Astrocyte of the hippocampus (primary cell): ENCODE measurements at regions not wholly inside any gene's neighbourhood (a gene's known extent, or its start where the extent isn't known, plus 50 kb on each side); places are given as distances from the start of the nearest gene placed in this dataset.

Experiments
- DNase-seq: peaks from one replicate; pipeline ENCODE4 v3.0.0; 2011; ENCODE audit warnings: low read depth, low spot score

DNA sequence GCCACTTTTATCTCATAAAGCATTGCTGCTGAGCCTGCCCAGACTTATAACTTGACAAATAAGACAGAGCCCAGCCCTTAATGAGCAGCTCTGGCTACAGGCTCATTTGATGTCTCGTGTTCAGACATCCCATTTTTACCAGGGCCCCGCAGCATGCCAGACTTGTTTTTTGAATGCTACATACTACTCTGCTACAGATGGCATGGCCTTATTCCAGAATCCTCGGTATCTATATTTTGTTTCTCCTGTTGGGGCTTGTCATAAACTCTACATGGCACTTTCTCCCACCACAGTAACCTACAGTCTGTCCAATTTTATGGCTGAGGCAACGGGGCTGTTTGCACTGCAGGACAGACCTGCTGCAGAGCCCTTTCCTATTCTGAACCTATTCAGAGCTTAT, 179.0 kb upstream of the DDX18 start:
- DNase-seq, result no peak

DNA sequence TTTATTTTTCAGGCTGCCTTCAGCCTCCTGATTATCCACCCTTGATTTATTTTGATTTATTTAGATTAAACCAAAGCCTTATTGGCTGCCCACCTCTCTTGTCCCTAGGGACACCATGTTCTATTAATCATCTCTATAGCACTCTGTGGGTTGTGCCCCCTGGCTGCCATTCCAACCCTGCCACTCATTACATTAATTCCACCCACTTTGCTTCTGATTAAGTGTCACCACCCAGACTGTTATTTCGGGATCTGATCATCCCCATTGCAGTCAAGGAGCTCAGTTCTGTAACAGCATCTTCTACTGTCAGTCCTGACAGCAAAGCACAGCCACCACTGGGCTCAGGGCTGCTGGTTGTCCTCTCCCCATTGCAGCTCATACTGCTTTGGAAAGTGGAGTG, 175.1 kb upstream of the DDX18 start:
- no peak for DNase-seq

DNA sequence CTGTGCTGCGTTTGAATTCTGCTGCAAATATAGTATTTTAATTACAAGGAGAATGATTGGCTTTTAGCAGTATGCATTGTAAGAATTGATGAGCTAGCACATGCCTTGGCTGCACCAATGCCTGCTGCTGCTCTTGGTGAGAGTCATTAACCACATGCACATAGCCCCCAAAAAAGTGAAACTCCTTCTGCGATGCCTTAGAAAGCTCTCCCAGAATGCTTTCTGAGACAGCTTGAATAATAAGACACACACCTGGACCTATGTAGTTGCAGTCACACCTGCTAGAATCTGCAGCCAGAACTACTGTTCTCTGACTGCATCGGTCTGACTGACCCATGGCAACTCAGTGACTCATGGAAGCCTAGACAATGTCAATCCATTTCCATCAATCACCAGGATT, 170.1 kb upstream of the DDX18 start:
- no peak for DNase-seq

DNA sequence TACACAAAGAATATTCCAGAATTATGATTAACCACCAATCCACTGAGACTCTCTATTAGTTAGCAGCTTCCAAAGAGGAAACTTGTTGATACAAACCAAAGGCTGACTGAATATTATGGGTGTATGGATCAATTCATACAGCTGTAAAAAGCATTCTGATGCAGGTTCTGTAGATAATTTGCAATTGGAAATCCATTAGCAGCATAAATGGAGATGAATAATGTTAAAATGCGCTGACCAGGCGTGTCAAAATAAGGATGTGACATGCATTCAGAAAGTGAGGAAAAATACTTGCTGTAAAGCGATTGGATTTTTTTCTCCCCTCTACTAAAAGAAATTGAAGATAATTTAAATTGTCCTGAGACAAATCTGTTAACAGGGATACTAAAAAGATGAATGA, 169.0 kb upstream of the DDX18 start:
- no peak for DNase-seq

DNA sequence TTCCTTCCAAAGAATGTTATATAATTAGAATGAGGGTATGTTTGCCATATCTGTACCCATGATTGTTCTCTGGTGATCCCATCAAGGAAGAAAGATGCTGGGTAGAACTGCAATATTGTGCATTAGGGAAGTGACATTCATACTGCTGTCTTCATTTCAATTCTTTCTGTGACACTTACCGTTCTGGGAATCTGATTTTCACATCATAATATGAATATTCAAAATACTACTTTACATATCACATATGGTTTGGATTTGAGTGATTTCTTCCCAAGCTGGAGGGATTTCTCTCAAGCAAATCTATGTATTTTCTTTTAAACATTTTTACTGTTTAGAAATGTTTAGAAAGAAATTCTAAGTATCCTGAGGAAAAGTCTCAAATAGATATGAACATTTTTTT, 168.4 kb upstream of the DDX18 start:
- no peak for DNase-seq

DNA sequence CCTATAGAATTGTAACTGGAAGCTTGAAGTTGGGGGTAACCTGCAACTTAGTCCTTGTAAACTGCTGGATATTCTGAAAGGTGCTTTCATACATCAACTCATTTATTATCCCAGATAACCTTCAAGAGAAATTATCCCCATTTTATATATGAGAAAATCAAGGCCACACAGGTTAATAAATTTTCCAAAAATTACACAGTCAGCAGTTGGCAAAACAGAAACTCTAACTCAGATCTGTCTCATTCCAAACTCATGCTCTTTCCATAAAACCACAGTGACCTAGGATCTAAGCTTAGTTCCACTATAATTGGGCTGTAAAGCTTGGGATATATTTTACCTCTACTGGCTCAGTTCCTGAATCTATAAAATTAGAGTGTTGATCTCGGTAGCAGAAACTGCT, 167.6 kb upstream of the DDX18 start:
- no peak for DNase-seq

DNA sequence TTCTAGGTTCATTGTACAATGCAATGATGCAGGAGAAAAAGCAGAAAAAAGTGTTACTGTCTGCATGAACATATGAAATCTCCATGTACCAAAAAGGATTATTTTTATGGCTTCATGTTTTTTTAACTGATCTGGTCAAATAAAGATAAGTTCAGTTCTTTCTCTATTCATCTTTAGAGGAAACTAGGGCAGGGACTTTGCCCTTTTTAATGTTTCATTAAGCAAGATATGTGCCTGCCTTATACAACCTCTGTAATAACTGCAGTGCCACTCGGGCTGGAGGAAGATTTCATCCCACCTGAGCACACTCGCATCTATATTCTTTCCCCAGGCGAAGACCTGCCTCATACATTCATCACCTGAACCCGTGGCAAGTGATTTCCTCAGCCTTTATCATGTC, 157.9 kb upstream of the DDX18 start:
- no peak for DNase-seq

GRCh38 chr2:117661619-117662018, 152.9 kb upstream of the DDX18 start:
- no peak for DNase-seq

DNA sequence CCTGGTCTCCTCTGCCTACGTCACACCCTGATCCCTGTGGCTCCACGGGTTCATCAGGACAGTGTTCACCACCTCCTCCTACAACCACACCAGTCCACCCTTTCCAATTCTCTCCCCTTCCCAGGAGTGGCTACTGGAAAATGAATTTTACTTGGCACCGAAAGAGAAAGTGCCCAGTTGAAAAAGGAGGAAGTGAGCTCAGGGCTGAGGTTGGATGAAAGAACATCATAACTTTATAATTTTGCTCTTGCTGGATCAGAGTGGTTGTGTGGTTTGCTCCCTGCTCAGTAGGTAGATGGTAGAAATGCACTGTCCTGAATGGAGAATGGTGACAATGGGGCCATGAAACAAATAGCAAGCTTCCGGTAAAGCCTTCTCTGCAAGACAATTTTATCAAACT, 140.3 kb upstream of the DDX18 start:
- no peak for DNase-seq

DNA sequence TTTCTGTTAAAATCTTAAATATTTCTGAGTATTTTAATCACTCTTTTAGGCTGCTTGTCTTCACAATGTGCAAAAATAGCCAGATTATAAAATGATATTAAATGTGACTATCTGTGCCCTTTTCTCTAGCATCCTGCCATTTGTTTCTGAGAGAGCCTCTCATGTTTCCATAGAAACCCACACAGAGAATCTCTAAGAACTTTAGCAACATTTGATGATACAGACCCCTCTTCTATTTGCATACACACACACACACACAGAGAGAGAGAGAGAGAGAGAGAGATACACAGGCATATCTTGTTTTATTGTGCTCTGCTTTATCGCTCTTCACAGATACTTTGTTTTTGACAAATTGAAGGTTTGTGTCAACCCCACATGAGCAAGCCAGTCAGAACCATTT, 134.5 kb upstream of the DDX18 start:
- DNase-seq, result no peak

DNA sequence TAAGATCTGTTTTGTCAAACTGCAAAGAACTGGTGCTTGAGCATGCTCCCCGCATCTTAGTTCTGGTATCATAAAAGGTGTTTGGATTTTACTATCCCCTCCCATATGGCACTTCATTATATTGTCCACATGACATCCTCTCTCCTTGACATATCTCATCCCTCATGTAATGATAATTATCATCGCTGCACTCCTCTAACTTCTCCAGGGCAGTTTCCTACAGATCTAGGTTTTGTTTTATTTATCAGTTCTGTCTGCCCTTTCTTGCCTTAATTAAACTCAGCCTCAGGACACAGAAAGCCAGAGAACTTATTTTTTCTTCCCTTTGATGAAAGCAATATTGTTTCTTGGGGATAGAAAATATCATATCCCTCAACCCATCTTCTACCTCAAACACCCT, 129.6 kb upstream of the DDX18 start:
- no peak for DNase-seq

DNA sequence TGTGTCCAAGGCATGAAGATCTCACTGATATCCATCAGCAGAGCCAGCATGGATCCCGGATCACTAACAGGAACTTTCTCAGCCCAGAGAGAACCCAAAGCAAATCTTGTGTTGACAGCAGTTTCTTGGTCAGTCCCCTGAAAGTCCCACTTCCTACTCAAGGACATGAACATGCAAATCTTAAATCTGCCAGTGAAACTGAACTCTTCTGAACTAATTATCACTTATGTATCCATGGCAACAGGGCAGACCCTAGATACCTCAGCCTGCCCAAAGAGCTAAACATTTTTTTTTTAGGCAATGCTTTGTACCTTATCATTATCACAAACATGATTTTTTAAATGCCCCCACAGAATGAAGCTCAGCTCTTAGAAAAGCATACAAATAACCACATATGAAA, 127.8 kb upstream of the DDX18 start:
- no peak for DNase-seq

DNA sequence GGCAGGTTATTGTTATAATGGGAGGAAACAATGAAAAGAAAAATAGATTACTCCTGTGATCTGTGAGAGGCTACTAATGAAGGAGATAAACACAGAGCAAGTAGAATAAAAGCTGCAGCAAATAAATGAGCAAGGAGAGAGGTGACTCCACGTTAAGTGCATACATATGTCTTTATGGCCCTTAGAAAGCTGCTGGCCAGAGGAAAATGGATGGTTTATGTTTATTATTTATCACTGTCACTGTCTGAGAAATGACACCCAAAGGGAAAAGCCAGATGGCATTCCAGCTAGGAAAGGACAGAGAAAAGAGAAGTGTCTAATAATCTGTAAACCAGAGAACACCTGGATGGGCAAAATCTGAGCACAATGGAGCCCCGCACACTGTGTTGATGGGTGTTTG, 122.9 kb upstream of the DDX18 start:
- DNase-seq, result no peak

DNA sequence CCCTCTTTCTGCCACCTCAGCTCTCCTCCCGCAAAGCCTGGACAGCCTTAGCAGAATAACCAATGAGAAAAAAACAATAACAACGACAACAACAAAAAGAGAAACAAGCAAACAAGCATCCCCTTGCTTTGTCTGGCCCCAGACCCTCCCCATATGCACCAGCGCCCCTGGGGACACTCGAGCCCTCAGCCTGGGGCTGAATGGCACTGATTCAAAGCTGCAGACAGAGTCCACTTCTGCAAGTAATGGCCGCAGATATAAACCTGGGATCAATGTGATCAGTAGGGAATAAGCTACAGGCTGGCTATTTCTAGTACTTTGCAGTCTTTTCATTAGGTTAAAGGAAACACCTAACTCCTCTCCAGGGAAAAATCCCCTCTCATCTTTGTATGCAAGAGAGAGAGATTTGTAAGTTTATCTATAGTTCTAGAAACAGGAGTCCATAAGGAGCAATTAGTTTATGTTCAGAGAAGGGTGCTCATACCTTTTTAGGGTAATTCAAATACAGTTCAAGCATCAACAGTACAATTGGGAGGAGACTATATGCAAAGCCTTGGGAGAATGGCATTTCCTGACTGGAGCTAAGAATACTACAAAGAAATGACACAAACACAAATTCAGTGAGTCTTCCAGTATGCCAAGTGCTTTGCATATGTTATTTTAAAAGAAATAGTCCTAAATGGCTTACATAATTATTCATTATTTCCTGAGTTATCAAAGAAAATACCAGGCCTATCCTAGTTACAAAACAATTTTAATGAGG, 122.3 kb upstream of the DDX18 start:
- no peak for DNase-seq

- no peak for DNase-seq
These were observed 121.3 kb upstream of the DDX18 start for GRCh38 chr2:117693154-117693553.

- no peak for DNase-seq
These were observed 120.8 kb upstream of the DDX18 start for GRCh38 chr2:117693651-117694050.

- no peak for DNase-seq
These were observed 116.2 kb upstream of the DDX18 start for GRCh38 chr2:117698287-117698686.

DNA sequence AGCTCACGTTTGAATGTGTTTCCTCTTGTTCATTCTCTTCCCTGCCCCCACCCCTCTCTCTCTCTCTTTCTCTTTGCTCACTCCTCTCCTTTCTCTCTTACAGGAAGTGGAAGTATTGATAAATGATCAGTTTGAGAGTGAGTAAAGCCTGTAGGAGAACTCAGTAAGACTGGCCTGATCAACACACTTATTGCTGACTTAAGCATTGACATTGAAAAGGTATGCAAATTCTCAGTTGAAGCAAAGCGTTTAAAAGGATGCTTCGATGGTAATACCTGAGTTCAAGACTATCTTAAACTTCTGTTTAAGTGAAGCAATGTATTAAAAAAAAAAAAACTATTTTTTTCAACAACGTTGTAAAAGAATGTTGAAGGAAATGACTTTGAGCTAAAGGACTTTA, 115.7 kb upstream of the DDX18 start:
- DNase-seq, result no peak

DNA sequence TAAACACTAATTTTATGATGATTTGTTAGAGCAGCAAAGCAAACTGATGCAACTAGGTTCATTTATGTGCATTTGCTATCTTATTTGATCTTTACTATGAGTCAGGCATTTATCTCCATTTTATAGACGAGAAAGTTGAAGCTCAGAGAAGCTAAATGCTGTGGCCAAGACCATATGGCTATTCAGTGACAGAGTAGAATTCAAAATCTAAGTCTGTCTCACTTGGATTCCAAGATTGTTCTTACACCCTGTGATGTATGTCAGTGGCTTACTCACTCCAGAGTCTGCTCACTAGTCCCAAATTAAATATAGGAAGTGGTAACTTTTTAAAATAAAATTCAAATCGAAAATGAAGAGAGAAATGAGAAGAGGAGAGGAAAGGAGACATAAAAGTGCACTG, 114.0 kb upstream of the DDX18 start:
- no peak for DNase-seq

- DNase-seq, result no peak
These were observed 113.1 kb upstream of the DDX18 start for GRCh38 chr2:117701365-117701764.

DNA sequence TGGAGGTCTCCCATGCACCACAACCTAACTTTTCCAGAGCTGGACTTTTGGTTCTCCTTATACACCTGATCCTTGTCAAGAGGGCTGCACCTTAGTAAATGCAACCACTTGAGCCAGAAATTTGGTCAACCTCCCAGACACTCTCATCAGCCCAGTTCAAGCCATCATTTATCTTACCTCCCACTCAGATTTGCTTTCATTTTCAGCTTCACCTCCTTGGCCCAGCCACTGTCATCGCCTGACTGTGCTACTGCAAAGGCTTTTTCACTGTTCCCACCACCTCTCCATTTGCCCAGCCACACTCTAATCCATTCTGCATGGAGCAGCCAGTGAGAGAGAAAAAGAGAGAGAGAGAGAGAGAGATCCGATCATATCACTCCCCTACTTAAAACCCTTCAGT, 112.4 kb upstream of the DDX18 start:
- no peak for DNase-seq

DNA sequence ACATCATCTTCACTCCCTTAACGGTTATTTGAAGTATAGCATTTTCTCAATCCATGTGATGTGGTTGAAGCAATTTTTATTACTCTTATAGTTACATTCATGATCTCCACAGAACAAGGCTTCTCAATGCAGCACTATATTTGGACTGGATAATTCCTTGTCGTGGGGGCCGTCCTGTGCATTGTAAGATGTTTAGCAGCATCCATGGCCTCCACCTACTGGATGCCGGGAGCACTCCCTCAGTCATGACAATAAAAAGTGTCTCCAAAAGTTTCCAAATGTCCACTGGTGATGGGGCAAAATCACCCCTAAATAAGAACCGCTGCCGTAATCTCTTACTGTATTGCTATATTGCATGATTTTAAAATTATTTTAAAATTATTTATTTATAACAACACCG, 110.6 kb upstream of the DDX18 start:
- DNase-seq, result no peak

GRCh38 chr2:117704818-117705217, 109.7 kb upstream of the DDX18 start:
- no peak for DNase-seq

GRCh38 chr2:117707874-117708273, 106.6 kb upstream of the DDX18 start:
- DNase-seq, result no peak
